Chondrocyte (in vitro differentiated cells): ENCODE measurements at regions not wholly inside any gene's neighbourhood (a gene's known extent, or its start where the extent isn't known, plus 50 kb on each side); places are given as distances from the start of the nearest gene placed in this dataset.
A peak's percentile ranks its signal among the peaks of the same experiment; 100 is the strongest.

Experiments used
- DNase-seq: peaks from one replicate; pipeline ENCODE4 v3.0.0; 2021; ENCODE audit warnings: mixed read lengths, low spot score
- H3K27ac Mint-ChIP-seq: one replicate; pipeline ENCODE4 v1.8.0; 2021; ENCODE audit warnings: mild to moderate bottlenecking, moderate library complexity, mixed read lengths; ENCODE audit not compliant: unreplicated experiment
- H3K27me3 Mint-ChIP-seq: 2 replicates; pipeline ENCODE4 v1.8.0; 2021; ENCODE audit warnings: low read depth, mixed read lengths
- H3K36me3 Mint-ChIP-seq: 2 replicates; pipeline ENCODE4 v1.8.0; 2021; ENCODE audit warnings: low read depth, mixed read lengths
- H3K4me1 Mint-ChIP-seq: 2 replicates; pipeline ENCODE4 v1.8.0; 2021; ENCODE audit warnings: low read depth, mild to moderate bottlenecking, mixed read lengths
- H3K4me3 Mint-ChIP-seq: one replicate; pipeline ENCODE4 v1.8.0; 2021; ENCODE audit warnings: mild to moderate bottlenecking, moderate library complexity, mixed read lengths; ENCODE audit not compliant: unreplicated experiment
- H3K9me3 Mint-ChIP-seq: 2 replicates; pipeline ENCODE4 v1.8.0; 2021; ENCODE audit warnings: low read depth, mixed read lengths
- CTCF ChIP-seq: fragments of 200-600 bp; sonication (generic); IDR thresholded peaks from 2 replicates; pipeline ENCODE4 v1.5.0; 2021; ENCODE audit warnings: antibody characterized with exemption, mild to moderate bottlenecking, moderate library complexity

DNA sequence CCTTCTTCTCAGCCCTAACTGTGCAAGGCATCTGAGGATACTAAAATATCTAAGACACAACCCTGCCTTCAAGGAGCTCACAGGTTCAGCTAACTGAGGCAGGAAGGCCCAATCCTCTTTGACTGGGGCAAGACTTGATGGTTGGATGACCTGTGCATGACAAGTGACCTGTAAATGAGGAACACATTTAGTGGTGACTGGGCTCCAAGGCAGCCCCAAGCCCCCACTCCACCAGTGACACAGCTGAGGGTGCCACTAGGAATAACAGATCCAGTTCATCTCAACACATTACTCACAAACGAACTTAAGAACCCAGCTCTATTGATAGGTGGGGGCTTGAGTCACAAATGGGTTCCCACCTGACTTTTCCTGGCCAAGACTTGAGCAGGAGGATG lies 244.7 kb upstream of the IRF2BP2 start:
- Mint-ChIP-seq H3K4me3 (no peak overlapping the region), H3K27me3 (no peaks in the 10 kb centered on the region), H3K9me3 (no peaks in the 10 kb centered on the region), H3K4me1 (peaks cover 25% of the 10 kb centered on the region), H3K36me3 (no peaks in the 10 kb centered on the region), H3K27ac (no peak overlapping the region)
- TF ChIP-seq CTCF = no peak
- no peak for DNase-seq

DNA sequence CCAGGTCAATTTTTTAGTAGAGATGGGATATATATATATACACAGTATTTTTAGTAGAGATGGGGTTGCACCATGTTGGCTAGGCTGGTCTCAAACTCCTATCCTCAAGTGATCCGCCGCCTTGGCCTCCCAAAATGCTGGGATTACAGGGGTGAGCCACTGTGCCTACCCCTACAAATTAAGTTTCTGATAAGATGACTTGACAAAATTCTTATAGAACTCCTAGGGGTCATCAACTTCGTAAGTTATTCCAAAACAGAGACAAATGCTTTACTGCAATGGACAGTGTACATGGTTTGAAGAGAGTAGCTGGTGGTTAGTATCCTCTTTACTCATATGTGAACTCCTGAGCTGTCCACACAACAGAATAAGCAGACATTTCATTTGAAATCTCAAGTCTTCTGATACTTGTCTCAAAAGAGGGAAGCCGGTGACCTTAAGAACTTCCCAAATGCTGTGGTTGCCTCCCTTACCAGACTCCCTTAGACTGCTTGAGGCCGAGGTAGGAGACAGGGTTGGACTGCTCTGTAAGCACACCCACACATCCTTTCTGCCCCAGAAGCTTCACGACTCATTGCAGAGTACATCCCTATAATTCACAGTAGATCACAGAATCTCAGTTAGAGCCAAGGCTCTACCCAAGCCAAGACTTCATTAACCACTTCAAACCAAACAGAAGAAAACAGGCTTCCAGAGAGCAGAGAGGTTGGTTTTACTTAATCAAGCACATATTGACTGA lies 244.1 kb upstream of the IRF2BP2 start:
- no peak overlapping the region for H3K4me3 Mint-ChIP-seq
- peaks cover 31% of the 10 kb centered on the region for H3K4me1 Mint-ChIP-seq
- TF ChIP-seq CTCF = no peak
- H3K36me3 Mint-ChIP-seq = no peaks in the 10 kb centered on the region
- no peaks in the 10 kb centered on the region for H3K9me3 Mint-ChIP-seq
- no peak overlapping the region for H3K27ac Mint-ChIP-seq
- H3K27me3 Mint-ChIP-seq = no peaks in the 10 kb centered on the region
- DNase-seq = no peak

GRCh38 chr1:234852659-234853058 lies 242.7 kb upstream of the IRF2BP2 start:
- H3K36me3 Mint-ChIP-seq = no peaks in the 10 kb centered on the region
- H3K9me3 Mint-ChIP-seq = no peaks in the 10 kb centered on the region
- no peak overlapping the region for H3K4me3 Mint-ChIP-seq
- H3K4me1 Mint-ChIP-seq = peaks cover 39% of the 10 kb centered on the region
- no peak overlapping the region for H3K27ac Mint-ChIP-seq
- DNase-seq = no peak
- H3K27me3 Mint-ChIP-seq = no peaks in the 10 kb centered on the region
- TF ChIP-seq CTCF = no peak

- peak overlapping the region; percentile 56 for H3K27ac Mint-ChIP-seq
- peak overlapping the region; percentile 24 for H3K4me3 Mint-ChIP-seq
- DNase-seq = no peak
- H3K27me3 Mint-ChIP-seq = no peaks in the 10 kb centered on the region
- peaks cover 39% of the 10 kb centered on the region for H3K4me1 Mint-ChIP-seq
- no peak for TF ChIP-seq CTCF
- H3K36me3 Mint-ChIP-seq = no peaks in the 10 kb centered on the region
- H3K9me3 Mint-ChIP-seq = no peaks in the 10 kb centered on the region
Observed at GRCh38 chr1:234851450-234852438, 241.8 kb upstream of the IRF2BP2 start.

- Mint-ChIP-seq H3K4me3 (no peak overlapping the region), H3K36me3 (no peaks in the 10 kb centered on the region), H3K4me1 (peaks cover 44% of the 10 kb centered on the region), H3K27me3 (no peaks in the 10 kb centered on the region), H3K9me3 (peaks cover 3% of the 10 kb centered on the region), H3K27ac (peak overlapping the region; percentile 71)
- TF ChIP-seq CTCF = no peak
- DNase-seq = no peak
Observed at GRCh38 chr1:234849832-234850231, 239.9 kb upstream of the IRF2BP2 start.
